Activated CD8-positive, alpha-beta T cell treated with anti-CD3 and anti-CD28 coated beads for 36 hours (primary cell): ENCODE measurements at regions not wholly inside any gene's neighbourhood (a gene's known extent, or its start where the extent isn't known, plus 50 kb on each side); places are given as distances from the start of the nearest gene placed in this dataset.

Experiments
- ATAC-seq: fragments of 200-7000 bp; cut with Tn5 transposase; one replicate; pipeline ENCODE4 v1.10.0; 2021; ENCODE audit warnings: mild to moderate bottlenecking, moderate library complexity
- CTCF ChIA-PET: fragments of 350-600 bp; sonication (Branson Sonifier 250); formaldehyde crosslinking; loops from one replicate; lab custom pipeline; 2021; ENCODE audit warnings: antibody characterized with exemption; lab: Charles Lee
- POLR2A ChIA-PET: fragments of 350-600 bp; sonication (Branson Sonifier 250); formaldehyde crosslinking; loops from one replicate; lab custom pipeline; 2021; ENCODE audit warnings: antibody characterized with exemption; lab: Charles Lee
- DNase-seq: peaks from one replicate; pipeline ENCODE4 v3.0.0-alpha.2; 2020
- H3K27ac Mint-ChIP-seq: one replicate; pipeline ENCODE4 v1.8.0; 2021; ENCODE audit warnings: mild to moderate bottlenecking, mixed read lengths
- H3K27me3 Mint-ChIP-seq: one replicate; pipeline ENCODE4 v1.8.0; 2021; ENCODE audit warnings: mixed read lengths
- H3K36me3 Mint-ChIP-seq: one replicate; pipeline ENCODE4 v1.8.0; 2021; ENCODE audit warnings: low read depth, mixed read lengths
- H3K4me1 Mint-ChIP-seq: one replicate; pipeline ENCODE4 v1.8.0; 2021; ENCODE audit warnings: low read depth, mixed read lengths
- H3K4me3 Mint-ChIP-seq: one replicate; pipeline ENCODE4 v1.8.0; 2021; ENCODE audit warnings: mild to moderate bottlenecking, moderate library complexity, mixed read lengths
- H3K9me3 Mint-ChIP-seq: one replicate; pipeline ENCODE4 v1.8.0; 2021; ENCODE audit warnings: mixed read lengths
- CTCF ChIP-seq: fragments of 200-600 bp; IDR thresholded peaks from one replicate; pipeline ENCODE4 v1.8.0; 2022; ENCODE audit warnings: antibody characterized with exemption, mild to moderate bottlenecking
- intact Hi-C: fragments of 100-400 bp; cut with micrococcal nuclease; formaldehyde crosslinking; loops from one replicate; pipeline ENCODE4 v1.10.0; 2022

- no peak for TF ChIP-seq CTCF
- Mint-ChIP-seq H3K27ac (no peak overlapping the region), H3K9me3 (no peaks in the 10 kb centered on the region), H3K4me1 (no peaks in the 10 kb centered on the region), H3K27me3 (peaks cover 9% of the 10 kb centered on the region), H3K4me3 (no peak overlapping the region), H3K36me3 (no peaks in the 10 kb centered on the region)
- intact Hi-C loops, result no loop called here
- DNase-seq, result no peak
- ChIA-PET CTCF (no interaction called here), POLR2A (interaction anchor here (0.7 kb wide), 1 partner anchor 219 kb away, joined by 5 read pairs; no protein-coding TSS in a partner anchor)
- no peak for ATAC-seq
These were observed 198.2 kb upstream of the TMC3 start for GRCh38 chr15:81572190-81572589.

- peaks cover 8% of the 10 kb centered on the region for H3K27me3 Mint-ChIP-seq
These were observed 195.5 kb upstream of the TMC3 start for GRCh38 chr15:81569286-81570080.

GRCh38 chr15:81567924-81568323, 193.9 kb upstream of the TMC3 start:
- H3K4me3 Mint-ChIP-seq, result no peak overlapping the region
- H3K36me3 Mint-ChIP-seq, result no peaks in the 10 kb centered on the region
- no peaks in the 10 kb centered on the region for H3K4me1 Mint-ChIP-seq
- intact Hi-C loops, result no loop called here
- DNase-seq, result no peak
- H3K9me3 Mint-ChIP-seq, result no peaks in the 10 kb centered on the region
- CTCF ChIA-PET, result no interaction called here
- no peak overlapping the region for H3K27ac Mint-ChIP-seq
- POLR2A ChIA-PET, result no interaction called here
- H3K27me3 Mint-ChIP-seq, result peaks cover 6% of the 10 kb centered on the region
- ATAC-seq, result no peak
- TF ChIP-seq CTCF, result no peak

More at GRCh38 chr15:81569286-81570080, 195.5 kb upstream of the TMC3 start:
- H3K9me3 Mint-ChIP-seq, result no peaks in the 10 kb centered on the region
- CTCF ChIA-PET, result no interaction called here
- no peak for TF ChIP-seq CTCF
- H3K4me3 Mint-ChIP-seq, result no peak overlapping the region
- H3K4me1 Mint-ChIP-seq, result no peaks in the 10 kb centered on the region
- POLR2A ChIA-PET, result no interaction called here
- DNase-seq, result no peak
- no peak overlapping the region for H3K27ac Mint-ChIP-seq
- no peak for ATAC-seq
- intact Hi-C loops, result no loop called here
- H3K36me3 Mint-ChIP-seq, result no peaks in the 10 kb centered on the region

GRCh38 chr15:81562986-81563385, 189.0 kb upstream of the TMC3 start:
- Mint-ChIP-seq H3K4me1 (no peaks in the 10 kb centered on the region), H3K36me3 (no peaks in the 10 kb centered on the region), H3K4me3 (no peak overlapping the region), H3K9me3 (no peaks in the 10 kb centered on the region), H3K27ac (no peak overlapping the region), H3K27me3 (no peaks in the 10 kb centered on the region)
- no peak for ATAC-seq
- intact Hi-C loops, result no loop called here
- no peak for TF ChIP-seq CTCF
- ChIA-PET POLR2A (no interaction called here), CTCF (no interaction called here)
- DNase-seq, result no peak

- H3K36me3 Mint-ChIP-seq, result no peaks in the 10 kb centered on the region
- intact Hi-C loops, result no loop called here
- H3K9me3 Mint-ChIP-seq, result no peaks in the 10 kb centered on the region
- no peak for DNase-seq
- H3K27ac Mint-ChIP-seq, result no peak overlapping the region
- H3K27me3 Mint-ChIP-seq, result no peaks in the 10 kb centered on the region
- TF ChIP-seq CTCF, result no peak
- ChIA-PET CTCF (no interaction called here), POLR2A (no interaction called here)
- H3K4me1 Mint-ChIP-seq, result no peaks in the 10 kb centered on the region
- ATAC-seq, result no peak
- H3K4me3 Mint-ChIP-seq, result no peak overlapping the region
These were observed 186.4 kb upstream of the TMC3 start for GRCh38 chr15:81560405-81560804.
